Keratinocyte (primary cell): ENCODE measurements at regions not wholly inside any gene's neighbourhood (a gene's known extent, or its start where the extent isn't known, plus 50 kb on each side); places are given as distances from the start of the nearest gene placed in this dataset.
A peak's percentile ranks its signal among the peaks of the same experiment; 100 is the strongest.

ENCODE experiments used
- EZH2 ChIP-seq: IDR thresholded peaks from one replicate; pipeline ENCODE4 v1.6.1; 2012; ENCODE audit warnings: inconsistent platforms, mild to moderate bottlenecking, low read length, moderate library complexity
- TF ChIP-seq, protein P1 (sequence below), 3 experiments: IDR thresholded peaks in 1 of 3; conservative IDR thresholded peaks in 1 of 3; optimal IDR thresholded peaks in 1 of 3; 2 replicates in 2 of 3; 3 replicates in 1 of 3; pipeline versions ENCODE3 to v1.5.1; 2011; ENCODE audit warnings: low read length in 3 of 3, mild to moderate bottlenecking in 3 of 3, moderate library complexity in 2 of 3, control low read depth in 1 of 3, inconsistent platforms in 1 of 3; ENCODE audit not compliant: insufficient read depth in 2 of 3; ENCODE audit errors: extremely low read depth in 1 of 3

DNA sequence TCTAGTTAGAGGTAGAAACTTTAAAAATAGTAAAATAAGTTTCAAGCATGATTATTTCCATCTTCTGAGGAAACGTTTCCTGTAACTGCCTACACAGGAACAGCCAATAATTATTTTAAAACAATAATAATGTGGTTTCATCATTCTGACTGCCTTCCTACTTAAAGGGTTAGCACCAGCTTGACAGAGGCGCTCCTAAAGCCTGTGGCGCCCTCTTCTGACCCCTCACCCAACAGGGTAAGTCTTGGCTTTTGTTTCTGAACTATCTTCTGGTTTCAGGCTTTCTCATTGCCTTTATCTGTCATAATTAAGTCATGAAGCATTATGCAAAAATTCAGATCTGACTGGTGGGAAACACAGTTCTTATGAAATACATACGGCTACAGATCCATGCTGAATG is 96.7 kb downstream of the ITM2A start:
- no peak for TF ChIP-seq EZH2
- TF ChIP-seq, protein P1, sequence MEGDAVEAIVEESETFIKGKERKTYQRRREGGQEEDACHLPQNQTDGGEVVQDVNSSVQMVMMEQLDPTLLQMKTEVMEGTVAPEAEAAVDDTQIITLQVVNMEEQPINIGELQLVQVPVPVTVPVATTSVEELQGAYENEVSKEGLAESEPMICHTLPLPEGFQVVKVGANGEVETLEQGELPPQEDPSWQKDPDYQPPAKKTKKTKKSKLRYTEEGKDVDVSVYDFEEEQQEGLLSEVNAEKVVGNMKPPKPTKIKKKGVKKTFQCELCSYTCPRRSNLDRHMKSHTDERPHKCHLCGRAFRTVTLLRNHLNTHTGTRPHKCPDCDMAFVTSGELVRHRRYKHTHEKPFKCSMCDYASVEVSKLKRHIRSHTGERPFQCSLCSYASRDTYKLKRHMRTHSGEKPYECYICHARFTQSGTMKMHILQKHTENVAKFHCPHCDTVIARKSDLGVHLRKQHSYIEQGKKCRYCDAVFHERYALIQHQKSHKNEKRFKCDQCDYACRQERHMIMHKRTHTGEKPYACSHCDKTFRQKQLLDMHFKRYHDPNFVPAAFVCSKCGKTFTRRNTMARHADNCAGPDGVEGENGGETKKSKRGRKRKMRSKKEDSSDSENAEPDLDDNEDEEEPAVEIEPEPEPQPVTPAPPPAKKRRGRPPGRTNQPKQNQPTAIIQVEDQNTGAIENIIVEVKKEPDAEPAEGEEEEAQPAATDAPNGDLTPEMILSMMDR (optimal IDR thresholded peaks at IDR 0.05 in 1 of 3, IDR thresholded peaks at IDR 0.05 in 1 of 3, conservative IDR thresholded peaks at IDR 0.05 in 1 of 3; ENCODE audit: extremely low read depth in 1 of 3, insufficient read depth in 2 of 3, low read length in 3 of 3), result peak in 2 of 3 experiments; percentile 27 to 28
